ENCODE measurements at regions not wholly inside any gene's neighbourhood (a gene's known extent, or its start where the extent isn't known, plus 50 kb on each side); places are given as distances from the start of the nearest gene placed in this dataset.

- Histone ChIP-seq H3K27ac (ENCODE audit: low read depth in 1 of 2, low read length in 2 of 2) (peak overlapping the region in 1 of 2 donors; percentile 57), H3K4me3 (replicated peaks in 1 of 3; ENCODE audit: low read depth in 2 of 3, low read length in 3 of 3) (peak overlapping the region; percentile 33 to 63 (median 47)), H3K9ac (ENCODE audit: insufficient read depth, low read length, poor library complexity, severe bottlenecking) (no peak overlapping the region), H3K36me3 (replicated peaks in 1 of 2; ENCODE audit: control insufficient read depth in 1 of 2, insufficient read depth in 2 of 2, low read length in 2 of 2) (no peaks in the 10 kb centered on the region), H4K20me1 (ENCODE audit: insufficient read depth, low read length) (no peaks in the 10 kb centered on the region), H3K79me2 (ENCODE audit: insufficient read depth, low read length) (no peaks in the 10 kb centered on the region), H3K27me3 (ENCODE audit: control insufficient read depth in 2 of 2, insufficient read depth in 2 of 2, low read length in 2 of 2) (no peaks in the 10 kb centered on the region), H3K4me2 (replicated peaks; ENCODE audit: extremely low read depth, low read length, poor library complexity, severe bottlenecking) (peak overlapping the region; percentile 61), H2AFZ (ENCODE audit: insufficient read depth, low read depth, low read length, poor library complexity, severe bottlenecking) (peak overlapping the region; percentile 16), H3K9me3 (replicated peaks in 1 of 2; ENCODE audit: control insufficient read depth in 1 of 2, insufficient read depth in 1 of 2, low read length in 2 of 2) (no peaks in the 10 kb centered on the region), H3K4me1 (ENCODE audit: control insufficient read depth in 1 of 2, insufficient read depth in 2 of 2, low read length in 2 of 2) (peaks cover 8 to 14% of the 10 kb centered on the region in 2 donors)
- Mint-ChIP-seq H3K27ac (peak overlapping the region in 4 of 7 donors; percentile 27 to 54 (median 34)), H3K27me3 (ENCODE audit: low read depth in 3 of 3) (peaks cover 0 to 5% (median 0%) of the 10 kb centered on the region in 3 donors), H3K4me1 (peaks cover 24% of the 10 kb centered on the region), H3K4me3 (peak overlapping the region; percentile 65 to 71), H3K9me3 (peaks cover 0 to 7% (median 0%) of the 10 kb centered on the region in 7 donors), H3K36me3 (no peaks in the 10 kb centered on the region)
- intact Hi-C loops (cut with micrococcal nuclease) = no loop called here
- WGBS (ENCODE audit: insufficient coverage) = no CpG with 5 or more reads among the region's 4 CpGs
- peak in 2 of 3 donors; percentile 15 to 20 for DNase-seq
- no peak for TF ChIP-seq CTCF (IDR thresholded peaks at IDR 0.05)
These were observed 132.4 kb upstream of the USP9X start for GRCh38 chrX:40952855-40953254.

- TF ChIP-seq CTCF (IDR thresholded peaks at IDR 0.05) = no peak
- H3K4me2 ChIP-seq (replicated peaks; ENCODE audit: extremely low read depth, low read length, poor library complexity, severe bottlenecking) = peak overlapping the region; percentile 61
- peaks cover 24% of the 10 kb centered on the region for H3K4me1 Mint-ChIP-seq
- peaks cover 0 to 5% (median 0%) of the 10 kb centered on the region in 3 donors for H3K27me3 Mint-ChIP-seq (ENCODE audit: low read depth in 3 of 3)
- H3K4me1 ChIP-seq (ENCODE audit: control insufficient read depth in 1 of 2, insufficient read depth in 2 of 2, low read length in 2 of 2) = peaks cover 8 to 14% of the 10 kb centered on the region in 2 donors
- H3K9me3 Mint-ChIP-seq = peaks cover 0 to 7% (median 0%) of the 10 kb centered on the region in 7 donors
- no peak overlapping the region for H3K4me3 ChIP-seq (replicated peaks in 1 of 3; ENCODE audit: low read depth in 2 of 3, low read length in 3 of 3)
- intact Hi-C loops (cut with micrococcal nuclease) = no loop called here
- no peaks in the 10 kb centered on the region for H3K27me3 ChIP-seq (ENCODE audit: control insufficient read depth in 2 of 2, insufficient read depth in 2 of 2, low read length in 2 of 2)
- peak overlapping the region in 3 of 7 donors; percentile 36 to 41 (median 37) for H3K27ac Mint-ChIP-seq
- no peaks in the 10 kb centered on the region for H4K20me1 ChIP-seq (ENCODE audit: insufficient read depth, low read length)
- H3K36me3 ChIP-seq (replicated peaks in 1 of 2; ENCODE audit: control insufficient read depth in 1 of 2, insufficient read depth in 2 of 2, low read length in 2 of 2) = no peaks in the 10 kb centered on the region
- no peak overlapping the region for H2AFZ ChIP-seq (ENCODE audit: insufficient read depth, low read depth, low read length, poor library complexity, severe bottlenecking)
- no peaks in the 10 kb centered on the region for H3K79me2 ChIP-seq (ENCODE audit: insufficient read depth, low read length)
- WGBS (ENCODE audit: insufficient coverage) = no CpG with 5 or more reads among the region's 2 CpGs
- peak overlapping the region in 1 of 2 donors; percentile 65 for H3K4me3 Mint-ChIP-seq
- H3K27ac ChIP-seq (ENCODE audit: low read depth in 1 of 2, low read length in 2 of 2) = no peak overlapping the region
- no peaks in the 10 kb centered on the region for H3K9me3 ChIP-seq (replicated peaks in 1 of 2; ENCODE audit: control insufficient read depth in 1 of 2, insufficient read depth in 1 of 2, low read length in 2 of 2)
- peak in 2 of 3 donors; percentile 14 to 20 for DNase-seq
- no peaks in the 10 kb centered on the region for H3K36me3 Mint-ChIP-seq
- H3K9ac ChIP-seq (ENCODE audit: insufficient read depth, low read length, poor library complexity, severe bottlenecking) = no peak overlapping the region
These were observed 131.9 kb upstream of the USP9X start for GRCh38 chrX:40953369-40953768.
